Glutamatergic neuron (in vitro differentiated cells): ENCODE measurements at regions not wholly inside any gene's neighbourhood (a gene's known extent, or its start where the extent isn't known, plus 50 kb on each side); places are given as distances from the start of the nearest gene placed in this dataset.

Source experiments
- DNase-seq: peaks from one replicate; pipeline ENCODE4 v3.0.0; 2022
- H3K27ac Mint-ChIP-seq: one replicate; pipeline ENCODE4 v1.8.0; 2020; ENCODE audit warnings: mild to moderate bottlenecking, mixed read lengths, inconsistent platforms; ENCODE audit not compliant: unreplicated experiment
- H3K27me3 Mint-ChIP-seq: one replicate; pipeline ENCODE4 v1.8.0; 2020; ENCODE audit warnings: mild to moderate bottlenecking, moderate library complexity, mixed read lengths, inconsistent platforms; ENCODE audit not compliant: unreplicated experiment
- H3K36me3 Mint-ChIP-seq: one replicate; pipeline ENCODE4 v1.8.0; 2020; ENCODE audit warnings: mild to moderate bottlenecking, mixed read lengths, inconsistent platforms; ENCODE audit not compliant: unreplicated experiment
- H3K4me1 Mint-ChIP-seq: one replicate; pipeline ENCODE4 v1.8.0; 2020; ENCODE audit warnings: mild to moderate bottlenecking, low read depth, mixed read lengths, inconsistent platforms; ENCODE audit not compliant: unreplicated experiment
- H3K4me3 Mint-ChIP-seq: one replicate; pipeline ENCODE4 v1.8.0; 2020; ENCODE audit warnings: mild to moderate bottlenecking, mixed read lengths, inconsistent platforms; ENCODE audit not compliant: unreplicated experiment
- H3K9me3 Mint-ChIP-seq: one replicate; pipeline ENCODE4 v1.8.0; 2020; ENCODE audit warnings: mild to moderate bottlenecking, moderate library complexity, mixed read lengths, inconsistent platforms; ENCODE audit not compliant: unreplicated experiment
- CTCF ChIP-seq: fragments of 200-600 bp; sonication (generic); IDR thresholded peaks from one replicate; pipeline ENCODE4 v1.5.0; 2021; ENCODE audit not compliant: partially characterized antibody, unreplicated experiment

GRCh38 chr6:1547785-1548184, 61.9 kb upstream of the FOXC1 start:
- no peak for DNase-seq
- H3K27ac Mint-ChIP-seq, result no peak overlapping the region
- TF ChIP-seq CTCF, result no peak

GRCh38 chr6:1551249-1551648, 58.5 kb upstream of the FOXC1 start:
- peaks cover 10% of the 10 kb centered on the region for H3K9me3 Mint-ChIP-seq
- no peak overlapping the region for H3K4me3 Mint-ChIP-seq
- peaks cover 11% of the 10 kb centered on the region for H3K36me3 Mint-ChIP-seq
- no peak for TF ChIP-seq CTCF
- no peak for DNase-seq
- no peak overlapping the region for H3K27ac Mint-ChIP-seq
- H3K4me1 Mint-ChIP-seq, result no peaks in the 10 kb centered on the region
- peaks cover 2% of the 10 kb centered on the region for H3K27me3 Mint-ChIP-seq

More at GRCh38 chr6:1547785-1548184, 61.9 kb upstream of the FOXC1 start:
- H3K9me3 Mint-ChIP-seq, result peaks cover 5% of the 10 kb centered on the region
- no peaks in the 10 kb centered on the region for H3K36me3 Mint-ChIP-seq
- H3K4me3 Mint-ChIP-seq, result no peak overlapping the region
- H3K4me1 Mint-ChIP-seq, result no peaks in the 10 kb centered on the region
- no peaks in the 10 kb centered on the region for H3K27me3 Mint-ChIP-seq

- no peak overlapping the region for H3K27ac Mint-ChIP-seq
- no peak for TF ChIP-seq CTCF
- no peak overlapping the region for H3K4me3 Mint-ChIP-seq
- H3K9me3 Mint-ChIP-seq, result peaks cover 8% of the 10 kb centered on the region
- H3K27me3 Mint-ChIP-seq, result peaks cover 2% of the 10 kb centered on the region
- peaks cover 14% of the 10 kb centered on the region for H3K36me3 Mint-ChIP-seq
- DNase-seq, result no peak
- H3K4me1 Mint-ChIP-seq, result no peaks in the 10 kb centered on the region
Measured at GRCh38 chr6:1552296-1552761, 57.4 kb upstream of the FOXC1 start.

GRCh38 chr6:1553562-1554083, 56.1 kb upstream of the FOXC1 start:
- no peak for TF ChIP-seq CTCF
- peaks cover 14% of the 10 kb centered on the region for H3K36me3 Mint-ChIP-seq

GRCh38 chr6:1554141-1554475, 55.6 kb upstream of the FOXC1 start:
- H3K4me3 Mint-ChIP-seq, result peak overlapping the region; percentile 32
- peaks cover 8% of the 10 kb centered on the region for H3K9me3 Mint-ChIP-seq
- no peak for DNase-seq
- no peak overlapping the region for H3K27ac Mint-ChIP-seq
- no peak for TF ChIP-seq CTCF
- peaks cover 14% of the 10 kb centered on the region for H3K36me3 Mint-ChIP-seq
- H3K4me1 Mint-ChIP-seq, result no peaks in the 10 kb centered on the region
- peaks cover 2% of the 10 kb centered on the region for H3K27me3 Mint-ChIP-seq

More at GRCh38 chr6:1553562-1554083, 56.1 kb upstream of the FOXC1 start:
- H3K9me3 Mint-ChIP-seq, result peaks cover 8% of the 10 kb centered on the region
- H3K4me1 Mint-ChIP-seq, result no peaks in the 10 kb centered on the region
- H3K27me3 Mint-ChIP-seq, result peaks cover 2% of the 10 kb centered on the region
- H3K4me3 Mint-ChIP-seq, result peak overlapping the region; percentile 32
- H3K27ac Mint-ChIP-seq, result no peak overlapping the region
- DNase-seq, result no peak
